GM21367 (cell line): ENCODE measurements at regions not wholly inside any gene's neighbourhood (a gene's known extent, or its start where the extent isn't known, plus 50 kb on each side); places are given as distances from the start of the nearest gene placed in this dataset.
A peak's percentile ranks its signal among the peaks of the same experiment; 100 is the strongest.

Experiments
- ATAC-seq: cut with Tn5 transposase; IDR thresholded peaks from one replicate; pipeline ENCODE4 v1.9.1; 2021; ENCODE audit not compliant: unreplicated experiment

DNA sequence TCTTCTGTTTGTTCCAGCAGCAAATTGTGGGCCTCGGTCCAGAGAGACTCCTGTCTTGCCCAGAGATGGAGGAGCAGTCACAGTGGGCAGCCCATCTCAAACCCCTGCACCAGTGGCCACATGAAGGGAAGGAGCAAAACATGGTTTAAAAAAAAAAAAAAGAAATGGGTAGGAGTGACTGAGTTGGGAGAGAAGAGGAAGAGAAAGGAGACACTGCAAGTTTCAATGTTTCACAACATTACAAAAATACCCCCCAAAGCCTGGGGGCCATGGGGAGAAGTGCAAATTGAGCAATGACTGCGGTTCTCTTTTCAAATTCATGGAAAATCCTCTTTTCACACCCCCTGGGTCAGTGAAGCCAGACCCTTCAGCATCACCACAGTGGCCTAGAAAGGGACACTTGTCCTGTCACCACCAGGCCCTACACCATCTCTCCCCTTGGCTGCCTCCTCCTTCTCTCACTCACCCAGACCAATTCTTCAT, 117.1 kb downstream of the ZFP36L2 start:
- ATAC-seq, result no peak

DNA sequence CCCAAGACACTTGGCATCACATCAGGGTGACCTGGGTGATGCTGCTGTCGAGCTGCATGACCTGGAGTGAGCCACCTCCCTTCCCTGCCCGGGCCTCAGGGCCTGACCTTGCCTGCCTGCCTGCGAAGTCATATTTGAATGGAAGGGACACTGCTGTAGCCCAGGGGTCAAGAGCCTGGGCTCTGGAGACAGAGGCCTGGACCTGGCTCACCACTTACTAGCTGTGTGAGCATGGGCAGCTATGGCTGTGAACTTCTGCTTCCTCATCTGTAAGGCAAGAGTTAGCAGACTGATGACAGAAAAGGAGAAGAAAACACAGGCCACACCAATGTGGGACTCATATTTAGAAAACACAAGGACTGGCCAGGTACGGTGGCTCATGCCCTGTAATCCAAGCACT, 118.7 kb downstream of the ZFP36L2 start:
- ATAC-seq, result no peak

DNA sequence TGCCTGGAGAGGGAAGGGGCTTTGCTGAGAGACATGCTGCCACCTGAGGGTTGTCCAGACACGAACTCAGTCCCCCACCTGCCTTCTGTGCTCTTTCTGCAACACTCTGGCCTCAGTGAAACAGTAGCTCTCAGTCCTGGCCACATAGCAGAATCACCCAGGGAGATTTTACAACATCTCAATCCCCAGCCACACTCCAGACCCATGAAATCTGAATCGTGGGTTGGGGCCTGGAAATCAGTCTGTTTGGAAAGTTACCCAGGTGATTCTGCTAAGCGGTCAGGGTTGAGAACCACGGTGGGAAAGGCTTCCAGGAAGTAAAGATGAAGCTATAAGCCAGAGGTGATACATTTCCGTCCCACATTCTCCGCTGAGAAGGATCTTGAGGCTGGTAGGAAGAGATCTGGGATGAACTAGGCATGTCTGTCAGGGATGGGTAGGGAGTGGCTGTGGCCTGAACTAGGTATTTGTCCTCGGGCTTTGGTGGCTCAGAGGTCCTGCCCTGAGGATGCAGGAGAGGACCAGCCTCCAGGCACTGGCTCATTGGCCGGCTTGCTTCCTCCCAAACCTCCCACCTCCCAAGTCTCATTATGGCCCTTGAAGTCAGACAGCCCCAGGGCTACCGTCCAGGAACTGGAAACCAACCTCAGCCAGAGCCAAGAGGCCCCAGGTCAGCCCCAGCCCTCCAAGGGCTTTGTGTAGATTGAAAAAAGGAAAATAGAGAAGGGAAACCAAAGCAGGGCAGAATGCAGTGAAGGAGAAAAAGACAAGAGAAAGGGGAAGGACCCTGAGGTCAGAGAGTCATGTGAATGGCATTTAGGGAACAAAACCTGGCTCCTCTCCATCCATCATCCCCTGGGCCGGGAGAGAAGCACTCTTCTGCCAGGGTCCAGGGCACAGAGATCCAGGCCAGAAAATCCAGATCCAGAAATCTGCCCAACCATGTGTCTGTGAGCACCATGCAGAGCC, 119.6 kb downstream of the ZFP36L2 start:
- ATAC-seq, result peak; percentile 56

DNA sequence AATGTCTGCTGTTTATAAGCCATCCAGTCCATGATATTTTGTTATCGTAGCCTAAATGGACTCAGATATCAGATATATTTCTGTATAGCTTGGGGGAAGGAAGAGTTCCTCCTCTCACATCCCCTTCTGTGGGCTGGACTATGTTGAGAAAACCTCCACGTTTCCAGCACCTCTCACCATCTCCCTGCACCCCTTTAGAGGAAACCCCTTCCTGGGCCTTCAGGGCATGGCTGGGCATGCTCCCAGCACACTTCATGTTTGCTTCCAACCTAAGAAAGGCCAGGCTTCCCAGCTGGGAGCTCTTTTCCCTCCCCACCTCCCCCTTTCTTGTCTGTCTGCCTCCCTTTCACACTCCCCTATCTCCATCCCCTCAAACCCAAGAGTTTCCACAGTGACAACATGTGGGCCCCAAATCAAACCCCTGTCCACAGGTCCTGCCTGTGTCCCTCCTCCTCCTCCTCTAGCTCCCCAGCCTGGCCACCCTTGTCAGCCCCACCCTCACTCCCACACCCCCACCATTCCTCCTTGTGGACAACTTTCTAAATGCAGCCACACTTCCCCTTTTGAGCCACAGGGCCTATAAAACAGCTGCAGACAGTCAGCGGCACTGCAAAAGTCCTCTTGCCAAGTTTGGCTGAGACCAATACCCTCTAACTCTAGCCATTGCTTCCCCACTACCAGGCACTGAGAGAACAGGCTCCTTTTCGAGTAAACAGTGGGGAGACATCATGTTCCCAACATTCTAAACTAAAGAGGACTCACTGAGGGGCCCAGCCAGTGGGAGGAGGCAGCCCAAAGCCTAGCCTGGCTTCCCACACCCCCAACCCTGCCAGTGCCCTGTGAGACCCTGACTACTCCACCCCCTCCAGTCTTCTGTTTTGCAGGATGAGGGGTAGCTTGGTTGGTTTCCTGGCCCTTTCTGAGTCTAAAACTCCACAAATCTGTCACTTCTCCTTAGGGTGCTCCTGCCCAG, 120.5 kb downstream of the ZFP36L2 start:
- peak; percentile 54 for ATAC-seq

DNA sequence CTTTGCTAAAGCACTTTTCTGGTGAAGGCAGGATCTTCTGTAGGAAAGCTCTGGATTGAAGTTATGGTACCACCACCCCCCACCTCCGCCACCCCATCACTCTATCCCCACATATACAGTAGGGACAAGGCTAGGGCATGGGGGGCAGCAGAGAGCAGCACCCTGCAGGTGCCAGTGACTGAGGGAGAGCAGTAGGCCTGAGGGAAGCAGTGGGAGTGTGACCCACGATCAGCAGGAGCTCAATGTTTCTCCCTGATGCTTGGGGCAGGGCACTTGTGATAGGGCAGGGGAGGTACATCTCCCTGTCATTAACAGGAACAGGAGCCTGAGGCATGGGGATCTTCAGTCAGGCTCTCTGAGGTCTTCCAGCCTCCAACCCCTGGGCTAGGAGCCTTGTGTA, 121.6 kb downstream of the ZFP36L2 start:
- ATAC-seq, result no peak

DNA sequence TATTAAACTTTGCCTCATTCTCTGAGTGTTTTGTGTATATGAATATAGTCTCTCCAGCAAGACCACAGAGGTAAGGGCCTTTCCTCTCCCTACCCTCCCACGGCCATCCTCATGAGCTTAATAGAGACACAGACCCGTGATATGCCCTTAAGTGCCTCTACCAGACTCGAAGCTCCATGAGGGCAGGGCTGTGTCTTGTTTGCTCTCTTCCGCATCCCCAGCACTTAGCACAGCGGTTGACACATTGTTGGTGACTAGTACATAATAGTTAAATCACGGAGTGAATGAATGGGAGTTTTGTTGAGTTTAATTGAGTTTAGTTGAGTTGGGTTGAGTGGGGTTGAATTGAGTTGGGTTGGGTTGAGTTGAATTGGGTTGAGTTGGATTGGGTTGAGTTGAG, 122.3 kb downstream of the ZFP36L2 start:
- no peak for ATAC-seq

DNA sequence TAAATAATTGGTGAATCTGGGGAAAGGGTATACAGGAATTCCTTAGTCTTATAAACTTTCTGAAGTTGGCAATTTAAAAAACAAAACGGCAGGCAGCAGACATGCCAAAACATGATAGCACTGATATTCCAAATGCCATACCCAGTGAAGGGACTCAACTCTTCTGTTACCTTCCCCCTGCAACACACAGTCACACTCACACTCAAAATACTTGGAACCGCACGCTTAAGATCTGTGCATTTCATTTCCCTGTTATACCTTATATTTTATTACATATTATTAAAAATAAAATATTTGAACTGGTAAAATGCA, 123.4 kb downstream of the ZFP36L2 start:
- no peak for ATAC-seq

DNA sequence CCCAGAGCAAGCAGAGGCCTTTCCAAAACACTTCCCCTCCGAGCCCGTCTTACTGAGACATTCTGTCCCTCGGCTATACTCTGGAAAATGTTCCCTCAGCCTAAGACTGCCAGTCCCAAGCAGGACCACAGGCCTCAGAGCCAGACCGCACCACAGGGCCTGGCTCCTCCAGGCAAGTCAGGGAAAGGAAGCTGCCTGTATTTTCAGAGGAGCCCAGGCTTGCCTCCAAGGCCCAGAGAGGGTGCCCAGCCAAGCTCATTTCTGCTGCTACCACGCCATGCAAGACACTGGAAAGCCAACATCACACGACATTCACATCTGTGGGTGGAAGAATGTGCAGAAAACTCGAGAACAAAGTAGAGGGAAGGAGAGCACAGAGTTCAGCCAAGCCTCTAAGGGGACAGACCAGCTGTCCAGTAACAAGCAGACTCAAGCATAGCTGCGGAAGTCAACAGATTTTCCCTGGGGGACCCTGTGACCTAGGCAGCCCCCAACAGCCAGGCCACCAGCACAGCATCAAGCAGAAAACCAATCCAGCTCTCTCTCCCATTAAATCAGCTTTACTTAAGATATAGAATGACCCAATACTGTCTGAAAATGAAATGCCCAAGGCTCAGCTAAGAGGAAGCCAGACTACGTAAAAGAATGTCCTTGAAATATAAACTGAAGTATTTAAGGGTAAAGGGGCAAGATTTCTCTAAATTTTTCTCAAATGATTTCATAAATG, 123.9 kb downstream of the ZFP36L2 start:
- ATAC-seq, result no peak

DNA sequence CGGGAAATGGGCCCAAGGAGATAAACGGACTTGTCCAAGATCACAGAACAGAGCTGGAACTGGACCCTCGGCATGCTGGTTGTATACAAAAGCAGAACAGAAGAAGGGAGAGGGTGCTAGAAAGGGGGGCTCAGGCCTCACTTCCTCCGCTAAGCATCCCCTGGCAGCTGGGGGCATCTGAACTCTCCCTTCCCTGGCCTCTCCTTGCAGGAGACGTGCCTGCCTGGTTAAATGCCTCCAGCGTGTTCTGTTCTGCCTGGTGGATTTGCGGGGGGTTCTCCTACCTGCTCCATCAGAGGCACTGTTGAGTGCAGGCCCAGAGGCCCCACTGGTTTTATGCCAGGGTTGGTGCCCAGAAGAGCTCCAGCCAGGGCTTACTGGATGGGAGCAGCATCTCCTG, 124.7 kb downstream of the ZFP36L2 start:
- no peak for ATAC-seq

DNA sequence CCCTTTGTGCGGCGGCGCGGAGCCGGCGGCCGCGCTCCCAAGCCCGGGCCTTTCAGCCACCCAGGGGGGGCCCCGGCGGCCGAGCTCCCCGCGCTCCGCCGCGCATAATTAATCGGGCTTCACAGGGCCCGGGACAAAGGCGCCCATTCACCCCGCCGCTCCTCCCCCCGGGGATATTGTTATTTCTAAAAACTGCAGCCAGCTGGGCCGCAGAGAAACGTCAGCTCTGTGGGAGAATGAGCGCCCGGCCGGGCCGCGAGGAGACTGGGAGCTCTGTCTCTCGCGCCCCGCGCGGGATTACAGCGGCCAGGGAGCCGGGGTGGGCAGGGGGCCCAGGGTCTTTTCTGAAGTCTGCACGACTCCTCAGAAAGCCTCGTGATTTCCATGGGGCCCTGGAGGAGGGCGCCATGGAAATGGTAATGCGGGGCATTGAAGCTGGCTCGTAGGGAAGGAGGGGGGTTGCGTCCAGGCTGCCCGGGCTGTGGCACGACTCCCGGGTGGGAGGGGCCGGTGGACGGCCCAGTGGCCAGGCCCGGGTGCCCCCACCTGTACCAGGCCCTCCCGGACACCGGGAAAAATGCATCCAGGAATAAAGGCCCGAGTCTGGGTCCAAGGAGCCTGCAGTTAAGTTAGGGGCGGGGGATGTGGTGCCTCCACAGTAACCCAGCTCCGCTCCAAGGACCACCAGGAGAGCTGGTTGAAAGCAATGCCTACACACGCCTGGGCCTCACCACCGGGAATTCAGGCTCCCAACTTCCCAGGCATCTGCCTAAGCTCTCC, 125.3 kb downstream of the ZFP36L2 start:
- no peak for ATAC-seq

DNA sequence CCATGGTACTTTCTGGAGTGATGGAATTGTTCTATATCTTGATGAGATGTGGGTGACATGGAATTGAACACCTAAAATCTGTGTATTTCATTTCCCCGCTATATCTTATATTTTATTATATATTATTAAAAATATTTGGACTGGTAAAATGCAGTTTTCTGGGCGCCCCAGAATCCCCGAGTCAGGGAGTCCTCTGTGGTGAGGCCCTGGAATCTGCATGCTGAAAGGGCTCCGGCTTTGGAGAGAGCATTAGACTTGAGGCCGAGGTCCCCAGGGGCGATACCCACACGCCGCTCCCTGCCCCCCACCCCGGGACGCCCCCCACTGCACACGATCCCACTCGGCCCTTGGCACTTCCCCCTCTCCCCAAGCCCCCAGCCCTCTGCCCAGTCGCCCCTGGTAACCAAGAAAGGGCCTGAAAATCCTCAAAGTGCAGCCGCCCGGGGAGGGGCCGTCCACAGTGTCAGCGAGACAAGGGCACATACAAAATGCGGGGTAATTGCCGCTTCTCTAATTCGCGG, 126.0 kb downstream of the ZFP36L2 start:
- ATAC-seq, result no peak

DNA sequence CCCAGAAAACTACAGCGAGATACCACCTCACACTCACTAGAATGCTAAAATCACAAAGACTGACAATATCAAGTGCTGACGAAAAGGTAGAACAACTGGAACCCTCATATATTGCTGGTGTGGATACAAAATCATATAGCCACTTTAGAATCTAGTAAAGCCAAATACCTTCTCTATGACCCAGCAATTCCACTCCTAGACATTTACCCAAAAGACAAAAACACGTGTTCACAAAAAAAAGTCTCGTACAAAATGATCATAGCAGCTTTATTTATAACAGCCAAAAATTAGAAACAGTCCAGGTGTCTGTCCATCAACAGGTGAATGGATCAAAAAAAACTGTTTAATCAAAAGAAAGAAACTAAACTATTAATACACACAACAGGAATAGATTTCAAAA, 126.6 kb downstream of the ZFP36L2 start:
- no peak for ATAC-seq

DNA sequence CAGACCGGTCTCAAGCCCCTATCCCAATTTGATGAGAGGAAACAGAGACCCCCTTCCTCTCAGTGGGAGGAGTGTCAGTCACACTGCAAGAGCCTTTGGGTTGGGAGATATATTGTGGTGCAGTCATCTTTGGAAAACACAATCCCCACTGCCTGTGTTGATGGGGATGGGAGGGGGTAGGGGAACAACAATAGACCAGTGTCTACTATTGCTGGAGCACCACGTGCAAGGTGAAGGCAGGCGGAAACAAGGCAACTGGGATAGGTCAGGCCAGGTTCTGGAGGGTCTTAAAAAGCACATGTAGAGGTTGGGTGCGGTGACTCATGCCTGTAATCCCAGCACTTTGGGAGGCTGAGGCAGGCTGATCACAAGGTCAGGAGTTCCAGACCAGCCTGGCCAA, 127.9 kb downstream of the ZFP36L2 start:
- ATAC-seq, result no peak

DNA sequence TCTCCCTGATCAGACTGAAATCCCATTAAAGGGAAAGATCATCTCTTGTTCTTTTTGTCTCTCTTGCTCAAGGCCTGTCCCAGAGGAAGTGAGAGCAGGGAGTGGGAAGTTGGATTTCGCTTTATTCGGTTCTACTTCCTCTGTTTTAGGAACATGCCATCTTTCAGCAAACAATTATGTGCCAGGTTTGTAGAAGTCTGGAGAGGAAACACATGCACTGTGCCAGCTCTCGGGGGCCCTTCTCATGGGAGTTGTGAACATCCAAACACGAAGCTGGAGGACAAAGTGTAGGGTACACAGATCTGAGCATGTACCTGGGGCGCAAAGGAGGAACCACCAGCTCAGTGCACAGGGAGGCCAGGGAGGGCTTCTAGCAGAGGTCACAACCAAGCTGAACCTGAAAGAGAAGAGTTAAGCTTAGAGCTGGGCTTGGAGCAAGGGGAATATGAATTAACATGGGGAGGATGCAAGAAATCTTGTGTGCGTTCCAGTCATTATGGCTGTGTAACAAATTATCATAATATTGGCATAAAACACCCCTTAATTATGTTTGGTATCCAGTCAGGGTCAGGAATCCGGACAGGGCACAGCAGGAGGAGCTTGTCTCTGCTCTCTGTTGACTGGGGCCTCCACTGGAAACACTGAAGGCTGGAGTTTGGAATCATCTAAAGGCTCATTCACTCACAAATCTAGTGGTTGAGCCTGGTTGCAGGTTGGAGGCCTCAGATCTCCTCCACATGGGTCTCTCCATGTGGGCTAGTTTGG, 128.6 kb downstream of the ZFP36L2 start:
- no peak for ATAC-seq

DNA sequence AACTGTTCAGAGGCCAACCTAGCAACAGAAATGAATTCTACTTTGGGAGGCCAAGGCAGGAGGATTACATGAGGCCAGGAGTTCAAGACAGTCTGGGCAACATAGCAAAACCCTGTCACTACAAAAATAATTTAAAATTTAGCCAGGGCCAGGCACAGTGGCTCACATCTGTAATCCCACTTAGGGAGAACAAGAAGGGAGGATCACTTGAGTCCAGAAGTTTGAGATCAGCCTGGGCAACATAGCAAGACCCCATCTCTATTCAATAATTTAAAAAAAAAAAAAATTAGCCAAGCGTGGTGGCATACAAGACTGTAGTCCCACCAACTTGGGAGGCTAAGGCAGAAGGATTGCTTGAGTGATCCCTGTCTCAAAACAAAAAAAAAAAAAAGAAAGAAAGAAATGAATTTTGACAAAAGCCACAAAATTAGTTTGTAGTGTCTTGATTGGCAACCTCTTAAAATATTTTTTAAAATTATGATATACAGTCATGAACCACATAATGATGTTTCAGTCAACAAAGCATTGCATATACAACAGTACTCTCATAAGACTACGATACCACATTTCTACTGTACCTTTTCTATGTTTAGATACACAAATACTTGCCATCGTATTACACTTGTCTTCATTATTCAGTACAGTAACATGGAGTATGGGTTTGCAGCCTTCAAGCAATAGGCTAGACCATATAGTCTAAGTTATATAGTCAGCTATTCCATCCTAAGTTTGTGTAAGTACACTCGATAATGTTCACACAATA, 130.7 kb downstream of the ZFP36L2 start:
- no peak for ATAC-seq

DNA sequence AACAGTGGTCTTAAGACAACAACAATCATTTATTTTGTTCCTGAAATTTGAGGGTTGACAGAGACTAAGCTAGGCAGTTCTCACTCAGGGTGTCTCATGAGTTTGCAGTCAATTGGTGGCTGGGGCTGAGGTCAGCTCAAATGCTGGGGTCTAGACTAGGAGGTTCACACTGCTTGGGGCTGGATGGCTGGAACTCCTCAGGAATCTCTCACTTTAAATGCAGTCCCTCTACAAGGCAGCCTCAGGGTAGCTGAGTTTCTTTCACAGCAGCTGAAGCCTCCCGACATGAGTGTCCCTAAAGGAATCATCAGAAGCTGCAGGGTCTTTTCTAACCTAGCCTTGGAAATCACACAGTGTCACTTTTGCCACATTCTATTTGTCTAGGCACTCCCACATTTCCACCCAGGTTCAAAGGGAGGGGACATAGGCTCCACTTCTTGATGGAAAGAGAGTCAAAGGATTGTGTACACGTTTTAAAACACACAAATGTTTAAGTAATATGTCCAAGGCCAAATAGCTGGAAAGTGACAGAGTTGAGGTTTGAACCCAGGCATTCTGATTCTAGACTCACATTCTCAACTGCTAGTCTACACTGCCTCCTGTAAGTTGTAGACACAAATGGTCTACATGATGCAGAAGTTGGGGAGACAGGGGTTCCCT, 133.8 kb downstream of the ZFP36L2 start:
- ATAC-seq, result no peak

DNA sequence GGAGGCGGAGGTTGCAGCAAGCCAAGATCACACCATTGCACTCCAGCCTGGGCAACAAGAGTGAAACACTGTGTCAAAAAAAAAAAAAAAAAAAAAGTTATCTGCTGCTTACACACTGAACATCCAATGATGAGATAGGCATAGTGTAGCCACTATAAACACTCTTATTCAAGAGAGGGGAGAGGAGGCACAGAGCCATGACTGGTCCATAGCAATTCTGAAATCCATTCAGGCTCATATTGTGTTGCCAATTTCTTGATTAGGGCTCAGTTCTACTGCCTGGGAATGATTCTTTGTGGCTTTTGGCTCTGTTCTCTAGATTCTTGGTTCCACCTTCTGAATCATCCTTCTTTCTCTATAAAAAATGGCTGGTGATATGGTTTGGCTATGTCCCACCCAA, 136.1 kb downstream of the ZFP36L2 start:
- ATAC-seq, result no peak
